ENCODE measurements at regions not wholly inside any gene's neighbourhood (a gene's known extent, or its start where the extent isn't known, plus 50 kb on each side); places are given as distances from the start of the nearest gene placed in this dataset.

GRCh38 chr2:237171396-237171795, 85.7 kb downstream of the COPS8 start:
- DNase-seq (ENCODE audit: low read depth) = no peak

- DNase-seq (ENCODE audit: low read depth) = no peak
These were observed 86.2 kb downstream of the COPS8 start for GRCh38 chr2:237171881-237172280.

- DNase-seq (ENCODE audit: low read depth) = no peak
These were observed 91.4 kb downstream of the COPS8 start for GRCh38 chr2:237177052-237177451.

DNA sequence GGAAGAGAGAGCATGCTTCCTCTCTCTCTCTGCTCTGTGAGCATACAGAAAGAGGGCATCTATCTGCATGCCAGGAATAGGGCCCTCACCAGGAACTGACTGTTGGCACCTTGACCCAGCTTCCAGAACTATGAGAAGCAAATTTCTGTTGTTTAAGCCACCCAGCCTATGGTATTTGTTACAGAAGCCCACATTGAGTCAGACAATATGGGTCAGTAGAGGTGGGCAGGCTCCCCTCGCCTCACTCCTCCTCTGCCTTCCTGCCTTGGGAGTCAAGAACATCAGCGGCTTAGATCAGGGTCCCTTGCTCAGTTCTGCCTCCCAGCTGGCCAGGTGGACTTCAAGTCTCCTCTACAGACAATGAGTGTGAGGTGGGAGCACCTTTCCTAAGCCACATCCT, 92.3 kb downstream of the COPS8 start:
- no peak for DNase-seq (ENCODE audit: low read depth)

GRCh38 chr2:237178396-237178795, 92.7 kb downstream of the COPS8 start:
- no peak for DNase-seq (ENCODE audit: low read depth)

DNA sequence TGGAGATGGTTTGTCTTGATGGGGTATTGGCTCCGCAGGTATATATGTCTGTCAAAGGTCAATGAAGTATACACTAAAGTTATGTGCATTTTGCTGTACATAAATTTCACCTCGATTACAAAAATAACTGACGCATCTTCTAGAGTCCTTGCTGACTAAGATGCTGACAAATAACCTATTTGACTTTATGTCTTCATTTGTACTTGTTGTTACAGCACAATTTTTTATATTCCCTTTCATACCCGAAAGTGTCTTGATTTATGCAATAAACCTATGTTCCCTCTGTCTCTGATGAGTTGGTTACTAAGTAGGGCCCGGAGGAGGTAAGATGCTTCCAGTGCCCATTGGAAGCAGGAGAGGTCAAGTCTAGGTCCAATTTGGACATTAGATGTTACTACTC, 93.5 kb downstream of the COPS8 start:
- DNase-seq (ENCODE audit: low read depth) = no peak

DNA sequence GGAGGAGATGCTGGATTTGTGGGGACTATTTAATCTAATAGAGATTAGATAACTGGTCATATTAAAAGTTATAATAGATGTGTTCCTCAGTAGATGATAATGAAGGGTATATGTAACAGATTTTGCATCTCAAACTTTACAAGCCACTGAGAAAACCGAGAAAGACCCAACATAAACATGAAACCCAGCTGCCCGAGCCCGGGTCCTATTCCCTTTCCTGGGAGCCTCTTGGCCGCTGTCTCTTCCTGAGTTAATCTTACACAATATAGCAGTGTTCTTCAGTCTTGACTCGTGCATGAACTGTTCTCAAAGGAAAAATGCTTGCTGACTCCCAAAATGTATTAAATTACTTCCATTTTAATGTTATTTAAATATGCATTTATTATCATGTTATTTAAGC, 94.5 kb downstream of the COPS8 start:
- no peak for DNase-seq (ENCODE audit: low read depth)

DNA sequence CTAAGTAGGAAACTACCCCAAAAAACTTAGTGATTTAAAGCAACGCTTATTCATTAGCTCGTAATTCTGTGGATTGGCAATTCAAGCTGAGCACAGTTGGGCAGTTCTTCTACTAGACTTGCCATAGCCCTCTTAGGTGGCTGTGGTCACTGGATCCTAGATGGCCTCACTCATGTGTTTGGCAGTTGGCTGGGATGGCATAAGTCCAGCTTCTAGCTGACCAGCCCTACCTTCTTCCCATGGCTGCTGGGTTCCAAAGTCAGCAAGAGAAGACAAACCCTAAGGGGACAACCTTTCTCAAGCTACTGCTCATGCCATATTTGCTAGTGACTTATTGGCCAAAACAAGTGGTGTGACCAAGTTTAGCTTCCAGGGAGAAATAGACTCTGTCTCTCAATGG, 95.3 kb downstream of the COPS8 start:
- no peak for DNase-seq (ENCODE audit: low read depth)

GRCh38 chr2:237181844-237182243, 96.2 kb downstream of the COPS8 start:
- no peak for DNase-seq (ENCODE audit: low read depth)

- DNase-seq (ENCODE audit: low read depth) = no peak
These were observed 96.9 kb downstream of the COPS8 start for GRCh38 chr2:237182422-237183123.

DNA sequence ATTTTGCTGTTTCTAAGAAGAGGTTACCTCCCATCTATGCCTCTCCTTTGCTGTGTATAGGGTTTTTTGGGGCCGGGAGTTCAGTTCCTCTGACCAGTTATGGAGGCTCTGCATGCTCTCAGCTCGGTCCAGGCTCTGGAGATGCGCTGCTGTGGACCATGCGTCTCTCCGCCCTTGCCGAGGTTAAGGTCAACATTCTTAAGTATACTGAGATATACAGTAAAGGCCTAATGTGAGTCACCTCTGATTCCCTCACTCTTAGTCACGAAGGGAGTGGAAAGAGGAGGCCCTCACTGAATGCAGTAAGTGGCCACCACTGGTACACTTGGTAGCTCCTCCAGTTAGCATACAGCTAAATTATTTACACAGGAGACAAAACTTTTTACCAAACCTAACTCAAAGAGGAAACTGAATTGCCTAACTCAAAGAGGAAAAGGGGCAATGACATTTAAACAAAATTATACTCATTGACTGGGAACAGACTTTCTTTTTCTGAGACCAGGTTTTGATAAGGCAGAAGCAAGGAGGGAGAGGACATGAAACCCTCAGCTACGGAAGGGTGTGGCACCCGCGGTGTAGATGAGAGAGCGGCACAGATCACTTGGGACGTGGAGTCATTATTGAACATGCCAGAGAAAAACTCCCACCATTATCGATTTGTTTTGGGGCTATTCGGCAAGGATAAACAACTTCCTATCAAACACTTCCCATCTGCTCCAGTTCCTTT, 98.7 kb downstream of the COPS8 start:
- no peak for DNase-seq (ENCODE audit: low read depth)

DNA sequence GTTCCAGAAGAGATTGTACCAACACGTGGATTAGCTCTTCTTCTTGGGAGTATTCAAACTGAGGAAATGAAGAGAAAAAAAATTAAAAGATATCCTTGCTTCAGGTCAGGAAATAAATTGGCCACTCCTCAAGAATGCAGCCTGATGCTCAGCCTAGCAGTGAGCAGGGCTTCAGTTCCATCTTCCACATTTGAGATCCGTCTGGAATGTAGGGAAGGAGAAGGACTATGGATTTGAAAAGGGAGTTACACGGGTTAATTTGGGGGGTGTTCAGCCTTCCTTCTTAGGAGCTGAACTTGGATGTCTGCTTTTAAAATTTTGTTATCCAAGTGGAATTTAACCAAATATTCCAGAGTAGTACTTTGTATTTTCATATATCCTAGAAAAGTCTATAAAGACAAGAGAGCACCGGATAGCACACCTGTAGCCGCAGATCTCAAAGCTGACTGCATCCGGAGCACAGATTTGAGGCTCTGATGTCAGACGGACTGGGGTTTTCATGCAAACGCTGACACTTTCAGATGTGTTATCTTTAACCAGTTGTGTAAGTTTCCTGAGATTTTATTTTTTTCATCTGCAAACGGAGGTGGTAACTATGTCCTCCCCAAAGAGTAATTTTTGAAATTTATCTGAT, 99.3 kb downstream of the COPS8 start:
- no peak for DNase-seq (ENCODE audit: low read depth)

DNA sequence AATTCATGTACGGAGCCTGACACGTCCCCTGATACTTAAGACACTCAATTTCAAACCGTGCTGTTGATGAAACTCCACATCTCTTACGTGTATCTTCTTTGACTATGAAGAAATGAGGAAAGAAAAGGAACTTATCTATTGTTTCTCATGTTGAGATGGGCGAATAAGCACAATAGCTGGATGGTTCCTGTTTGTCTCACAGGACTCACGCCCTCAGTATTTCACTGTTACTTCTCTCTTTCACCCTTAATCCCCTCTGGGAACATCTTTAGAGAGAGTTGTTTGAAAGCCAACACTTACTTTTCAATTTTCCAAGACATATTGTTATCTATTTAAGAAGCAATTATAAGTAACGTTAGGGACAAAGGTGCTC, 99.8 kb downstream of the COPS8 start:
- DNase-seq (ENCODE audit: low read depth) = no peak

DNA sequence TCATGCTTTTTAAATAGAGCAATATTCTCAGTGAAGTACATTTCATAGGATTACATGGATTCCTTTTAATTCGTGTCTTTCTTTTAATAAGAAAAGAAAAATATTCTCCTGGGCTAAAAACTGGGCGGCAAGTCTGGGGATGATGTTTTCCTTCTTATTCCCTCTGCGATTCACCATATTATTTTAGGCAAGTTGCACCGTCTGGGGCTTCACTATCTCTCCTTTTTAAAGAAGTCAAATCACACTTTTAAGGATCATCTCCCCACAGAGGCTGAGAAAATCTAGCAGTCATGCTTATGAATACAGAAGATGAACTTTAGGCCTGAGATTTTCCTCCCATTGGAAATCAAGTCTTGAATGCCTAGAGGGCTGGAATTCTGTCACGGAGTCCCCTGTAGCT, 104.1 kb downstream of the COPS8 start:
- DNase-seq (ENCODE audit: low read depth) = no peak

DNA sequence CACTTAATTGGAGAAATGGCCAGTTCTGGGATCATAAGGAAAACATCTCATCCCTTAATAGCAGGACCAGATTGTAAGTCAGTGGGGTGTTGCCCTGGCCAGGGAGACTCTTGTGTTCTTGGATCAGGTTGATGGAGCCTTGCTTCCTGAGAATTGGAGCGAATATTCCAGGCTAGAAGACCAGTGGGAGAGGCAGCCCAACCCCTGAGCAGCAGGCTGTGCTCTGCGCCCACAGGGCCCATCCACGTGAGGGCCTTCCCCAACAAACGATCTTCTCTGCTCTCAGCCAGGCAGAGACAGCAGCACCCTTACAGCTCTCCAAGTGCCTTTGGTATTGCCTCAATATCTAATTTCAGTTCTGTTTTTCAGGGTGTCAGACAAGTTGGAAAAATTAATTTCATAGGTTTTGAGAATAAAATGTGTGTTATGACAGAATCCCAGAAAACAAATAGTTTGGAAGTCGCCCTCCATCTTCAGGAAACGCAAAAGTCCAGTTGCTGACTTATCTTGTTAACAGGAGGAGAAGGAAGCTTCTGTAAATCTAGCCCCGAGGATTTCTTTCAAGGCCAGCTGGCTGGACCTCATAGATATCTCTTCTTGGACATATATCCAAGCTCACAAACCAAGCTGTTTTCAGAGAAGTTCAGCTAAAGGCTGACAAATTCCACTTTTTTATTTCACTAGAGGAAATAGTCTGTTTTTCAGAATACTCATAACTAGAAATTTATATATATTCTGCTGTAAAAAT, 105.5 kb downstream of the COPS8 start:
- DNase-seq (ENCODE audit: low read depth) = no peak

- no peak for DNase-seq (ENCODE audit: low read depth)
These were observed 106.0 kb downstream of the COPS8 start for GRCh38 chr2:237191714-237192081.

DNA sequence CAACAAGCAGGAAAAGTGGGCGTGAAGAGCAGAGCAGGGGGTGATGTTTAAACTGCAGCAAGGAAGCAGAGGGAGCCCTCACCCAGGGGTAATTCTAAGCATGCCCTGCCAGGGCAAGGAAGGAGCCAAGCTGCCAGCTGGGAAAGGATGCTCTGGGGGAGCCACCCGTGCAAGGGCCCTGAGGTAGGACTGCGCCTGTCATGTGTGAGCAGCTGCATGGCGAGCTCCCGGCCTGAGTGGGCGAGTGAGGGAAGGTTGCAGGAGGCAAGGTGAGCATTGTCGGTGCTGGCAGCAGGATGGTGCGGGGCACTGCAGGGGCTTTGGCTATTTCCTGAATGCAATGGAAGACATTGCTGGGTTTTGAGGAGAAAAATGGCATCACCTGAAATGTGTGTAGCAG, 107.2 kb downstream of the COPS8 start:
- no peak for DNase-seq (ENCODE audit: low read depth)

GRCh38 chr2:237193436-237193835, 107.7 kb downstream of the COPS8 start:
- no peak for DNase-seq (ENCODE audit: low read depth)

- DNase-seq (ENCODE audit: low read depth) = no peak
These were observed 108.4 kb downstream of the COPS8 start for GRCh38 chr2:237194081-237194480.

DNA sequence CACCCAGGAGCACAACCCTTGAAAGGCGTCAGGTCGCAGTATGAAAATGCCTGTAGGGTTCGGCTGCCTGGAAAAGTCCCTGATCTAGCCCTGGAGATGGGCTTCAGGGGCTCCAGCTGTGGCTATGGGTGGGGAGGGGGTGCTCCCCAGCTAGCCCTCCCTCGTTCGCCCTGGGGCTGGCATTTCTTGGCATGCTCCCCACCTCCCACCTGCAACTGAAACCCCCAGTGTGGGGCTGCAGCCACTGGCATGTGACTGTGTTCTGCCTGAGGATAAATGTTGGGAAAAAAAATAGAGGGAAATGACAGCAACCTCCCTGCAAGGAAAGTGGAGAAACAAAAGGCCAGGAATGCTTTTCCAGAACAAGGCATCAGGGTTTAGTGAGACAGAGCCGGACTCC, 109.2 kb downstream of the COPS8 start:
- DNase-seq (ENCODE audit: low read depth) = no peak

DNA sequence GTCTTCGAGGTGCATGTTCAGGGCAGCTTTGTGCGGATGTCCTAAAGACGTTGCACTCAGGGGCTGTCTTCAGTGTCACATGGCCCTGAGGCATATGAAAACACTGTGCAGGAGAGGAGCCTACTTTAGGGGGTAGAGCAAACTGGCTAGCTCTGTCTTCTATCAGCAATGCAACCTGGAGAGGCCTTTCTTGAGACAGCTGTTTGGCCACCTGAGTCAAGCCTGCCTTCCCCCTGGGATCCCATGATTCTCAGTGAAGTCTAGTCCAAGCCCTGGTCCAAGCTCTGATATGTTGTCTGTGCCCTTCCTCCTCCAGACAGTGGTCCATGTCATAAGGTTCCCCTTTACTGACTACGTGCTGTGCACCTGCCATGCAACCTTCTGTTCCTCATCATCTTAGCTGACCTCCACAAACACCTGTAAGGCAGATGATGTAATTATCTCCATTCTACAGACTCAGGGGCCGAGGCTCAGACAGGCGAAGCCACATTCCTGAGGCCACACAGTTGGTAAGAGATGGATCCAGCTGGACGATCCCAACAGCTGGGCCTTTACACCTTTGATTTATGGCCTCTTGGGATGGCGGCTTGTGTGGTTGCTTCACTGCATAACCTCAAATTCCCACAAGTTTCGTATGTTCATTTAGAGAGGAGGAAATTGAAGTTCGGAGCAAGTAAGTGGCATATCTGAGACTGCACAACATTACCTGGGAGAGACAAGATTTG, 109.9 kb downstream of the COPS8 start:
- no peak for DNase-seq (ENCODE audit: low read depth)

- no peak for DNase-seq (ENCODE audit: low read depth)
These were observed 110.7 kb downstream of the COPS8 start for GRCh38 chr2:237196409-237196808.
